GM18868 (cell line): ENCODE measurements at regions not wholly inside any gene's neighbourhood (a gene's known extent, or its start where the extent isn't known, plus 50 kb on each side); places are given as distances from the start of the nearest gene placed in this dataset.
"Not testable (repeated sequence)": the region's sequence is repeated elsewhere in the genome, so short reads cannot be mapped to it uniquely, and the experiment has no call there.

ENCODE experiments used
- ATAC-seq: cut with Tn5 transposase; IDR thresholded peaks from one replicate; pipeline ENCODE4 v1.9.1; 2021; ENCODE audit warnings: mild to moderate bottlenecking, moderate library complexity; ENCODE audit not compliant: unreplicated experiment

DNA sequence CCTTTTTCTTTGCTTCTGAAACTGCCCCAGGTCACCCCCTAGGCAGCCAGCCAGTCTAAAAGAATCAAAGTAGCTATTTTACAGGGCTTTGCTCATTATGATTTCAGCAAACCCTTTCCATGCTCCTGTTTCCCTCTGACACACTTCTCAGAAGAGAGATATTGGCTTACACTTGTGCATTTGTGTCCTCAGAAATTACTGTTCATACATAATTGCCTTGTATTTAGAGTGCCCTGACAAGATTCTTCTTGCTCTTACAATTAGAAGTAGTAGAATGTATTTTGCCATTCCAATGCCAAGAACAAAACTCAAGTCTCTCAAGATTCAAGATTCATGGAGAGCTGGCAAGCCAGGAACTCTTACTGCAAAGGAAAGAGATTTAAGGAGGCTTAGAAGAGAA lies 531.0 kb upstream of the ZFP42 start:
- no peak for ATAC-seq

- no peak for ATAC-seq
These were observed 528.3 kb upstream of the ZFP42 start for GRCh38 chr4:187467224-187467623.

DNA sequence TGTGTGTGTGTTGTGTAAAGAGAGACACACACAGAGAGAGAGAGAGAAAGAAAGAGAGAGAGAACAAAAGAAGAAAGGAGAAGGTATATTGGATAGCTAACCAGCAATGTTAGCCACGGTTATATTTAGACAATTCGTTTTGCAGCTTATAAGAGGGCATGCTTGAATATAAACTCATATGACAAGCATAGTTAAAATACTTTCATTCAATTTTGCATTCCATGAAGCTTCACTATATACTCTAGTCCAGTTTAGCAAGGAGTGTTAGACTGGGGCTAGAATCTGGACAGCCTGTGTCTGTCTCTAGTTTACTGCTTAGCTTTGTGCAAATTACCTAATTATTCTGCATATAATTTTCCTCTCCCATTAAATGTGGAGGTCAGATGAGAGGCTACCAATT lies 525.9 kb upstream of the ZFP42 start:
- ATAC-seq: no peak

DNA sequence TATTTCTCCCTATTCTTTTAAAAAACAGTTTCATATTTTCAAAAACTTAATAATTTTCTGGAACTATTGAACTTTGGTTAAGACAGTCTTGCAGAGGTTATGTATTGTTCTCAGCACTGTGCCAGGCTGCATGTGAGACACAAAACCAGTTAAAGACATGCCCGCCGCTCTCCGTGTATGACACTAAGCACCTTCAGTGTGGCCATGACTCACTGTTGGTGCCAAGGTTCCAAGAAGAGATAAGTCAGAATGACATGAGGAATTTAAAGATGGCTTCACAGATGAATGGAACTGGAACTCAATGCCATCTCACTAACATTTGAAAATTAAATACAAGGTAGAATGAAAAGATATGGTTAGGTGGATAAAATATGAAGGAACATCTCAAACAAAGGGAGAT lies 525.5 kb upstream of the ZFP42 start:
- no peak for ATAC-seq

DNA sequence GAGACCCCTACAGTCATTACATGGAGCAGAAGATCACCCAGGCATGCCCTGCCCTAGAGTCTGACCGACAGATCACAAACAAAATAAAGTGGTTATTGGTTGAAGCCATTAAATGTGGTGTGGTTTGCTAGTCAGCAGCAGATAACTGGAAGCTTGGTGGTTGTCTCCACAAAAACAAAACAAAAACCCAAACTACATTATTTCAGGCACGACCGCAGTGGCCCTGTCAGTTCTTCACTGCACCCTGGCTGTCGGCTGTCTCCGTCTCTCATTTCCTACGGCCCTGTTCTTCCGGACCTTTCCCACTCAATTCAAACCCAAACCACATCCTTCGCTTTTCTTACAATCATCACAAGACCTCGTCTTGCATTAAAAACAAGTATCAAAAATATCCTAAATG lies 521.3 kb upstream of the ZFP42 start:
- no peak for ATAC-seq

GRCh38 chr4:187475901-187476300 lies 519.7 kb upstream of the ZFP42 start:
- ATAC-seq: no peak

DNA sequence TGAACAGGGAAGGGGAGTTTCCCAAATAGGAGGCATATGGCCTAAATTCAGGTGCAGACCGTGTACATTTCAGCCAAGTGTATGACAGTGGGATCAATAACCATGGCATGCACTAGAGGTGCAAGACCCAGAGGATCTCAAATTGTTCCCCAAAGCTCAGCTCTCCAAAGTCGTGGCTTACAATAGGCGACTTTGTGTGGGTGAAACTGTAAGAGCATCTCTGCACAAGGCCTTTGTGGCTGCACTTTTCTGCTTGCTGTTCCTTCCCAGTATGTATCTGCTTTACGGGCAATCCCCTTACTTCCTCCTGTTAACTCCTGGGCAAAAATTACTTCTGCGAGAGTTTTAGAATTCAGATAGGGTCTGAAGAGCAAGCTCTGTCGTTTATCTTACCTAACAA lies 518.3 kb upstream of the ZFP42 start:
- no peak for ATAC-seq

GRCh38 chr4:187478292-187479140 lies 517.1 kb upstream of the ZFP42 start:
- no peak for ATAC-seq

GRCh38 chr4:187479511-187479910 lies 516.1 kb upstream of the ZFP42 start:
- ATAC-seq: no peak

DNA sequence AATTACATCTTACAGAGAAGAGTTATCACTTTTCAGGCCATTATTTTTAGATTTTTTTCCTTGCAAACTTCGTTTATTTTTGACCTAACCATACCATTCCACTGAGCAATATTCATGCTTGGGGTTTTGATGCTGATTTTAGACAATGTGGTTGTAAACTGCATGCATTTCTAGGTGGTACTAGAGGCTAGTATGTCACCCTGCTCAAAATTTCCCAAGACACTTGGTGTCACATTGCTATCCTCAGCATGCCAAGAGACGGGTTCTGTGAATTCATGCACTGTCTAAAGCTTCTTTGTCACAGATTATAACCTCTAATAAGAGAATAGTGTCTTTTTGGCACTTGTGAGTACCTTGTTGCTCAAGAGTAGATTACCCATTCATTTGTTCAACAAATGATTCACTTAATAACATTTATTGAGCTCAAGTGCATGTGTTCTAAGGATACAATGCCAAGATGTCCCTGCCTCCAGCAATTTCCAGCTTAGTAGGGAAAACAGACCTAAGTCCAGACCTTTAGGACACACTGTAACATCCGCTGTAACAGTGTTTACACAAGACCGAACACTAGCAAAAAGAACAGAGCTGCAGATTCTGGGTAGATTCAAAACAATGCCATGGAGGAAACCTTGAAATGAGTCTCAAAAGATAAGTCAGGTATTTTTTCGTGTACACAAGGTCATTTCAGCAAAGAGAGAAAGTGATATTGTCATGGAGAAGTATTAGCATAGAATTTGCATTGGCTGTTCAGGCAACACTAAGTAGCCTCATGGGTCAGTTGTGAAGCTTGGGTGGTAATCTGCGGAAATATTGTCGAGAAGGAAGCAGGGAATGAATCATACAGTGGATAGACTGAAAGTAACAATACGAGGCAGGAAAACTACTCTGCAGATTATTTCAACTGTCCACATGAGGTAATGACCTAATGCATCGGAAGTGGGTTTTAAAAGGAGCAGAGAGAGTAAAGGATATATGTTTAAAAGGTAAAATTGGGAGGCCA lies 515.1 kb upstream of the ZFP42 start:
- no peak for ATAC-seq

DNA sequence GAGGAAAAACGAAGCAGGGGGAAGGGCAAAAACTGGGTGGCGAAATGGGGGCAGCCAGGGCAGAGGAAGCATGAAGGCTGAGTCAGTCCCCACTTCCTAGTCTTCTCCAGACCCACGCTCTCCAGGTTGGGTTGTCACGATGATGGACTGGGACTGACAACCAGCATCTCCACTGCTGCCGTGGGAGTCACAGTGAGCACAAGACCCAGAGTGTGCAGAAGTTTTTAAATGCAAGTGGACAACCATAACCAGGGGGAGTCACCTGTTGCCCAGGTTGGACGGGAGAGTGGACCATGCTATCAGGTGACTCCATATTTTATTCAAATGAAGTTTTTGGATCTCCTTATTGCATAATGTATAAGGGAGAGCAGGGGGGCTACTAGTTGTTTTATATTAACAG lies 511.4 kb upstream of the ZFP42 start:
- ATAC-seq: no peak

DNA sequence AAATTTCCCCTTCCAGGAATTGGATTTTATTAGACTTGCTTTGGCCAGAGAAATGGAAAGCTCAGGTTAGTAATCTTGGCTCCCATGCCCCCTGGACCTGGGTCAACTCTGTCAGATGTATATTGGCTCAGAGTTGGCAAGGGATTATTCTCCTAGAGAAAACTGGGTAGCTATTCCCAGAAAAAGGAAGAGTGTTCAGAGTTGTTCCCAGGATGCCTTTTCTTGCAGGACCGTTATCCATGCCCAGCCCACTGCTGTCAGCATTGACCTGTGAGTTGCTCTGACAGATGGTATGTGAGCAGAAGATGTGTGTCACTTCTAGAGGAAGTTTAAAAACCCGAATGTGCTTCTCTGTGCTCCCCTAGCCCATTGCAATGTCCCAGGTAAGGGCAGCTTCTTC lies 509.9 kb upstream of the ZFP42 start:
- ATAC-seq: no peak

GRCh38 chr4:187491286-187491685 lies 504.3 kb upstream of the ZFP42 start:
- ATAC-seq: no peak

DNA sequence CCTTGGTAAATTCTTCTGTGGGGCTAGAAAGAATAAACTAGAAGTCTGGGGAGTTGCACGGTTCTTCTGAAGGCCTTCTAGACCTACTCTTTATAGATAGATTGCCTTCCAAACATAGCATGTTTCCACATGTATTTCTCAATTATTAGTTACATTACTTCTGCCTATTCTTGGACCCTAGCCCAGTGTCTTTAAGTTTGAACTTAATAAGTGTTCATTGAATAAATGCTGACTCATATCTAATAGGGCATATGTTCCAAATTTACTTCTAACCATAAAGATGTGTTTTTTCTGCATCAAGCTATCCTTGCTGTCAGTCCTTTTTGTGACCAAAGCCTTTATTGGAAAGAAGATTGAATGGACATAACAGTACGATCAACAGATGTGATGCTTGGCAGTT lies 503.6 kb upstream of the ZFP42 start:
- no peak for ATAC-seq

DNA sequence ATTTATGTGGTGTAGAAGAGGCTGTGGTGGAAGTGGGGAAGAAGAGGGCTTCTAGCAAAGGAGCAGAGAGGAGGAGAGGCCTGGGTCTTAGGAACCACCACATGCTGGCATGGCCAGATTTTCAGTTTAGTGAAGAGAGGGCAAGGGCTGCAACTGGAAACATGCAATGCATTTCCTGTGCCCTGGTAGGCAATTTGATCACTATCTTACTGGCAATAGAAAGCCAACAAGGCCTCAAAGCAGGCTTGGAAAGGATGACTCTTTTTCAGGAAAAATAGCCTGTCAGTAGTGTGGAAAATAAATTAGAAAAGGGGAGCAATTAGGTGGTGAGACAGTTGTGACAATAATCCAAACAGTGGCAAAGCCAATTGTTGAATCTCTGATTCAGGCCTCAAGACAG lies 501.9 kb upstream of the ZFP42 start:
- no peak for ATAC-seq

- ATAC-seq: no peak
These were observed 495.6 kb upstream of the ZFP42 start for GRCh38 chr4:187499956-187500355.

DNA sequence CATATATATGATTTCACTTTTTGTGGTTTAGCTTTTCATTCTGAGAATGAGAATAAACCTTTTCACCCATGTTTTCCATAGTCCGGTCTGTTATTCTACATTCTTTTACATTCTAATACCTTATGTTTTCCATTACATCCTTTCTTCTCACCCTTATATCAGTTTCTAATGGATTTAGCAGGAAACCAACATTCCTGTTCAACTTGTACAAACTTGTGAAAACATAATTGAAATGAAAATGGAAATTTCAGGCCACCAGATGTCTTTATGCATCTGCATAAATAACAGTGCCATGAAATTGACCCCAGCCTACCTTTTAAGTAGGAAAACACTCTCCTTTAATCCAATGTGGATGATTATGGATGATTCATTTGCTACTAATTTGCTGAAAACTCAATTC lies 494.8 kb upstream of the ZFP42 start:
- ATAC-seq: no peak

- no peak for ATAC-seq
These were observed 493.8 kb upstream of the ZFP42 start for GRCh38 chr4:187501731-187502130.

- ATAC-seq: no peak
These were observed 490.4 kb upstream of the ZFP42 start for GRCh38 chr4:187504974-187505797.

GRCh38 chr4:187505798-187506141 lies 489.8 kb upstream of the ZFP42 start:
- not testable (repeated sequence) for ATAC-seq

DNA sequence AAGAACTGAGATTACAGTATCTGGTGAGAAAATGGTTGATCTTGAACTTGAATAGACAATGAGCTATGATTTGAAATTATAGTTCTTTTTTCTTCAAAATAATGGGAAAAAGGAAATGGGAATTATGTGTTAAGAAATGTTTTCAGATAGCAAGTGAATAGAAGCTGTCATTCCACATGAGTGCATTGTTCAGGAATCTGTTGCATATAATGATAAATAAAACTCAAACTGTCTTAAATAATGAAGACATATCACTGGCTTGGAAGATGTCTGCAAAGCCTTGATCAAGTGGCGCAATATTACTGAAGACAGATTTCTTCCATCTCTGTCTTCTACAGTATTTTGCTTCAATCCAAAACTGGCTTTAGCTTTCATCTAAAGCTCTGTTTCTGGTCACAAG lies 479.3 kb upstream of the ZFP42 start:
- ATAC-seq: no peak
